Thyroid gland (tissue), 4 donors: ENCODE measurements at regions not wholly inside any gene's neighbourhood (a gene's known extent, or its start where the extent isn't known, plus 50 kb on each side); places are given as distances from the start of the nearest gene placed in this dataset.

Source experiments
- DNase-seq, 2 donors: peaks; one replicate each; pipeline ENCODE4 v3.0.0-alpha.2; 2019
- H3K27ac ChIP-seq, 3 donors: fragments of 200-600 bp; sonication (generic); 1 replicate in 2 of 3; 2 replicates in 1 of 3; pipeline ENCODE4 v1.5.1; 2016 to 2019; ENCODE audit warnings: mild to moderate bottlenecking in 1 of 3, moderate library complexity in 1 of 3
- H3K27me3 ChIP-seq: fragments of 200-600 bp; sonication (generic); one replicate; pipeline ENCODE4 v1.5.1; 2019
- H3K36me3 ChIP-seq, 2 donors: fragments of 200-600 bp; sonication (generic); one replicate each; pipeline ENCODE4 v1.5.1; 2016 to 2019
- H3K4me1 ChIP-seq, 2 donors: fragments of 200-600 bp; sonication (generic); one replicate each; pipeline ENCODE4 v1.5.1; 2017 to 2019
- H3K4me3 ChIP-seq, 3 donors: fragments of 200-600 bp; sonication (generic); replicated peaks in 1 of 3; 1 replicate in 2 of 3; 2 replicates in 1 of 3; pipeline ENCODE4 v1.5.1; 2016; ENCODE audit warnings: mild to moderate bottlenecking in 1 of 3
- H3K9me3 ChIP-seq: fragments of 200-600 bp; sonication (generic); one replicate; pipeline ENCODE4 v1.5.1; 2017
- CTCF ChIP-seq, 6 experiments: fragments of 200-600 bp in 3 of 6; fragments of 450-650 bp in 3 of 6; sonication (generic) in 3 of 6; IDR thresholded peaks; one replicate each; pipeline ENCODE4 v1.5.1; 2016 to 2019; ENCODE audit warnings: antibody characterized with exemption in 6 of 6, mild to moderate bottlenecking in 2 of 6, inconsistent platforms in 1 of 6, moderate library complexity in 1 of 6
- POLR2A ChIP-seq, 2 donors: fragments of 450-650 bp; IDR thresholded peaks; one replicate each; pipeline ENCODE4 v1.6.1; 2017; ENCODE audit warnings: antibody characterized with exemption in 2 of 2, mild to moderate bottlenecking in 2 of 2, moderate library complexity in 1 of 2
- WGBS, 2 donors: methylation state at CpG; one replicate each; pipeline ENCODE4 v1.1.5; 2017; 5-methylcytosine and 5-hydroxymethylcytosine counted together
- intact Hi-C: fragments of 100-400 bp; cut with DNase I; formaldehyde crosslinking; loops from one replicate; pipeline ENCODE4 v1.15.1; 2023

- WGBS, 2 donors = 44 to 46% methylated on average over 3 of the region's 3 CpGs
- H3K9me3 ChIP-seq = no peaks in the 10 kb centered on the region
- intact Hi-C loops = no loop called here
- H3K27ac ChIP-seq = no peak overlapping the region
- no peak for TF ChIP-seq CTCF (IDR thresholded peaks at IDR 0.05)
- TF ChIP-seq POLR2A (IDR thresholded peaks at IDR 0.05) = no peak
- H3K36me3 ChIP-seq = no peaks in the 10 kb centered on the region
- no peak for DNase-seq
- H3K27me3 ChIP-seq = no peaks in the 10 kb centered on the region
- H3K4me1 ChIP-seq = no peaks in the 10 kb centered on the region
- H3K4me3 ChIP-seq = no peak overlapping the region
Measured at GRCh38 chr1:38291336-38291735, 244.7 kb upstream of the POU3F1 start.

GRCh38 chr1:38289034-38289433, 242.4 kb upstream of the POU3F1 start:
- no peaks in the 10 kb centered on the region for H3K9me3 ChIP-seq
- H3K27me3 ChIP-seq = no peaks in the 10 kb centered on the region
- 97% methylated on average over 1 of the region's 1 CpG for WGBS, 2 donors
- DNase-seq = no peak
- H3K4me3 ChIP-seq = no peak overlapping the region
- no peak overlapping the region for H3K27ac ChIP-seq
- intact Hi-C loops = no loop called here
- no peaks in the 10 kb centered on the region for H3K4me1 ChIP-seq
- no peak for TF ChIP-seq CTCF (IDR thresholded peaks at IDR 0.05)
- no peak for TF ChIP-seq POLR2A (IDR thresholded peaks at IDR 0.05)
- no peaks in the 10 kb centered on the region for H3K36me3 ChIP-seq

- Histone ChIP-seq H3K9me3 (no peaks in the 10 kb centered on the region), H3K27ac (no peak overlapping the region), H3K4me1 (no peaks in the 10 kb centered on the region), H3K4me3 (no peak overlapping the region), H3K36me3 (no peaks in the 10 kb centered on the region), H3K27me3 (no peaks in the 10 kb centered on the region)
- WGBS, 2 donors = 56 to 76% methylated on average over 3 of the region's 3 CpGs
- DNase-seq = no peak
- intact Hi-C loops = no loop called here
- TF ChIP-seq CTCF (IDR thresholded peaks at IDR 0.05) = no peak
- TF ChIP-seq POLR2A (IDR thresholded peaks at IDR 0.05) = no peak
Measured at GRCh38 chr1:38287547-38287946, 241.0 kb upstream of the POU3F1 start.

GRCh38 chr1:38287036-38287435, 240.4 kb upstream of the POU3F1 start:
- intact Hi-C loops = no loop called here
- Histone ChIP-seq H3K27ac (no peak overlapping the region), H3K4me3 (no peak overlapping the region), H3K27me3 (no peaks in the 10 kb centered on the region), H3K9me3 (no peaks in the 10 kb centered on the region), H3K4me1 (no peaks in the 10 kb centered on the region), H3K36me3 (no peaks in the 10 kb centered on the region)
- 88 to 100% methylated on average over 1 to 2 of the region's 2 CpGs for WGBS, 2 donors
- TF ChIP-seq CTCF (IDR thresholded peaks at IDR 0.05) (no peak), POLR2A (IDR thresholded peaks at IDR 0.05) (no peak)
- DNase-seq = no peak

- H3K4me3 ChIP-seq = no peak overlapping the region
- intact Hi-C loops = no loop called here
- TF ChIP-seq POLR2A (IDR thresholded peaks at IDR 0.05) (no peak), CTCF (IDR thresholded peaks at IDR 0.05) (no peak)
- no peak overlapping the region for H3K27ac ChIP-seq
- no peaks in the 10 kb centered on the region for H3K27me3 ChIP-seq
- no peaks in the 10 kb centered on the region for H3K36me3 ChIP-seq
- H3K4me1 ChIP-seq = no peaks in the 10 kb centered on the region
- WGBS, 2 donors = 50 to 53% methylated on average over 9 to 11 of the region's 12 CpGs
- no peak for DNase-seq
- no peaks in the 10 kb centered on the region for H3K9me3 ChIP-seq
Measured at GRCh38 chr1:38285807-38286530, 239.4 kb upstream of the POU3F1 start.
